GM12873 (cell line): ENCODE measurements at regions not wholly inside any gene's neighbourhood (a gene's known extent, or its start where the extent isn't known, plus 50 kb on each side); places are given as distances from the start of the nearest gene placed in this dataset.

ENCODE experiments used
- CTCF ChIP-seq: IDR thresholded peaks from 2 replicates; pipeline ENCODE4 v1.5.1; 2012; ENCODE audit warnings: low read depth, mild to moderate bottlenecking, moderate library complexity, low read length, control low read depth; ENCODE audit not compliant: insufficient read depth; ENCODE audit errors: missing control alignments

- TF ChIP-seq CTCF, result no peak
These were observed 304.5 kb downstream of the CCSER2 start for GRCh38 chr10:84632866-84633265.

GRCh38 chr10:84634636-84635035, 306.2 kb downstream of the CCSER2 start:
- no peak for TF ChIP-seq CTCF

GRCh38 chr10:84654671-84655070, 326.3 kb downstream of the CCSER2 start:
- TF ChIP-seq CTCF, result no peak

GRCh38 chr10:84659027-84659426, 330.6 kb downstream of the CCSER2 start:
- TF ChIP-seq CTCF, result no peak

GRCh38 chr10:84659497-84660439, 331.4 kb downstream of the CCSER2 start:
- TF ChIP-seq CTCF, result no peak

GRCh38 chr10:84660450-84661159, 332.2 kb downstream of the CCSER2 start:
- TF ChIP-seq CTCF, result no peak

- TF ChIP-seq CTCF, result no peak
These were observed 336.8 kb downstream of the CCSER2 start for GRCh38 chr10:84665211-84665610.
